ENCODE measurements at regions not wholly inside any gene's neighbourhood (a gene's known extent, or its start where the extent isn't known, plus 50 kb on each side); places are given as distances from the start of the nearest gene placed in this dataset.
A peak's percentile ranks its signal among the peaks of the same experiment; 100 is the strongest.

DNA sequence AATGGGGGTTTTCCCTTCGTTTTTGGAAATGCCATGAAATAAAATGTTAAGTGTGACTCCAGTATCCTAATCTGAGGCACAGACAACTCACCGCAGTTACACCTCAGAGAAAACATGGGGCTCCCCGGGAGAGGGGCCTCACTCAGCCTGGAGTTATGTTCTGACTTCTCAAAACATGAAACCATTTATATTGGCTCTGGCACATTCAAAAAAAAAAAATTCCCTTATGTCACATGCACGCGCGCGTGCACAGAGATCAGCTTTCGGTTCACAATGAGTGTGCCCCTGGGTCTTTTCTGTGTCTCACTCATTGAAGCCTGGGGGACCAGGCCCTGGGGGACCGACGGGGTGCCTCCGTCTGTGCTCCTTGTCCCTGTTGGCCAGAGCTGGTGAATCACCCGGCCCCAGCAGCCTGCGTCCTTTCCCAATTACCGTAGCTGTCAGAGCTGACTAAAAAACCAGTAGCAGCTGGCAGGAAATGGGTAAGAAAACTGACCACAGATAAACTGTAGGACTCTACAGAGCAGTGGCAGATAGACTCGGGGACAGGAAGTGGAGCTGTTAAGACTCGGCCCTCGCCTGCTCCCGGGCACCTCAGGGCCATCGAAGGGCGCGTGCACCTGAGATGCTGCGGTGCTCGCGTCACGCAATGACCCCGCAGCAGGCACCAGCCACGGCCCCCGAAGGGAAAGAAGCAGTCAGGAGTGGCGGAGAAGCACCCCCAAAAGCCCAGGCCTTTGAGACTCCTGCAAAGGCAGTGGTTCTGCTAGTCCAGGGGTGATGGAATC, 138.3 kb upstream of the ID2 start:
- DNase-seq, result peak; percentile 97

DNA sequence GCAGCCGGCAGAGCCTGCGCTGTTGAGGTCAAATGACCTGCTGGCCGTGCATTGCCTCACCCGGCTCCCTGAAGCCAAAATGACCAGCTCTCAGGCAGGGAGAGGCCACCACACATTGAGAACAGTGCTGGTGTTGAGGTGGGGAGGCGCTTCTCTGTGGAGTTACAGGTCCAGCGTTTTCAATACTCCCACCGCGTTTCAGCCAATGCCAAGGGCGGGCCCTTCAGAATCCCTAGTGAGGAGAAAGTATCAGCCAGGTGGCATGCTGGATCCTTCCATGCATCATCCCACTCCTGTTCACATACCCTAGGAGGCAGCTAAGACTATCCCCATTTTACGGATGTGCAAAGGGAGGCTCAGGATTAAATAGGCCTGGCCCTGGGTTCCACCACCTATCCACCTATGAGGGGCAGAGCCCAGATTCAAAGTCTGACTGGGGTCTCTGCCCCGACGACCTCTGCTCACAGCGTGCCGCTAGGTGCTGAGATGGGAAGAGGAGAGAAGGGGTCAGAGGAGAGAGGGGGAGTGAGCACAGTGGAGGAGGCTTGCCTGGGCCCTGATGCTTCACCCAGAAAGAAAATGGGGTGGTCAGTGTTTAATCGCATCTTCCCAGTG, 137.6 kb upstream of the ID2 start:
- no peak for DNase-seq

DNA sequence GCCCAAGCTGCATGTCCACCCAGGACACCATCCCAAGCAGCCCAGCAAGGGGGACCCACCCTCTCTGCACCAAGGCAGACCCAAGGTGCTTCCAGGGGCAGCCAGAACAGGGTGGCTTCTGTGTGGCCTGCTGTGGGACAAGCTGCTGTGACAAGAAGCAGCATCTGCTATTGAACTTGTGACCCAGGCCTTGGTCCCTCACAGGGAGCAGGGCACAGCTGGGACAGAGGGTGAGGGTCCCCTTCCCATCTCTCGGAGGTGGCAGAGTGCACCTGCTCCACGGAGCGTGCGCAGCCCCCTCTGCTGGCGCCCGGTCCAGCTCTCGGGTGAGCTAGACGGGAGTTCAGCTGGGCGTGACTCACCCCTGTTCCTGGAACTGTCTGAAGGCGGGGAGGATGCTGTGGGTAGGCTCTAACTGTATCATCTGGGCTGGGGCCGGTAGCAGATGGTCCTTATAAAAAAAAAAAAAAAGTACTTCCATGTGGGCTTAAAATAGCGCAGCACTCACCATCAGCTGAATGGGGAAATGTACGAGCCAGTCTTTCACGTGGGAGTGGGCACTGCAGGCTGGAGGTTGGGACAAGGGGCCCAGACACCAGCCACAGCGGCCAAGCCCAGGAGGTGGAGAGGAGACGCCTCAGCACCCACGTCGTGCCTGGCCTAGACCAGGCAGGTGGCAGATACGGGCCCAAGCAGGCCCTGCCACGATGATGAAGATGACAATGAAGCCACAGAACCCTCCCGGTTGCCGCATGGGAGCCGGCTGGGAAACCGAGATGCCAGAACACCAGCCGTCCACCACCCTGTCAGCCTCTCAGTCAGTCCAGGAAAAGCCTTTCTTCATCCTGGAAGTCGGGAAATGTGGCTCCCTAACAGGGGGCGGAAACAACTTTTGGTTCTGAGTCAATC, 136.8 kb upstream of the ID2 start:
- peak; percentile 93 for DNase-seq

DNA sequence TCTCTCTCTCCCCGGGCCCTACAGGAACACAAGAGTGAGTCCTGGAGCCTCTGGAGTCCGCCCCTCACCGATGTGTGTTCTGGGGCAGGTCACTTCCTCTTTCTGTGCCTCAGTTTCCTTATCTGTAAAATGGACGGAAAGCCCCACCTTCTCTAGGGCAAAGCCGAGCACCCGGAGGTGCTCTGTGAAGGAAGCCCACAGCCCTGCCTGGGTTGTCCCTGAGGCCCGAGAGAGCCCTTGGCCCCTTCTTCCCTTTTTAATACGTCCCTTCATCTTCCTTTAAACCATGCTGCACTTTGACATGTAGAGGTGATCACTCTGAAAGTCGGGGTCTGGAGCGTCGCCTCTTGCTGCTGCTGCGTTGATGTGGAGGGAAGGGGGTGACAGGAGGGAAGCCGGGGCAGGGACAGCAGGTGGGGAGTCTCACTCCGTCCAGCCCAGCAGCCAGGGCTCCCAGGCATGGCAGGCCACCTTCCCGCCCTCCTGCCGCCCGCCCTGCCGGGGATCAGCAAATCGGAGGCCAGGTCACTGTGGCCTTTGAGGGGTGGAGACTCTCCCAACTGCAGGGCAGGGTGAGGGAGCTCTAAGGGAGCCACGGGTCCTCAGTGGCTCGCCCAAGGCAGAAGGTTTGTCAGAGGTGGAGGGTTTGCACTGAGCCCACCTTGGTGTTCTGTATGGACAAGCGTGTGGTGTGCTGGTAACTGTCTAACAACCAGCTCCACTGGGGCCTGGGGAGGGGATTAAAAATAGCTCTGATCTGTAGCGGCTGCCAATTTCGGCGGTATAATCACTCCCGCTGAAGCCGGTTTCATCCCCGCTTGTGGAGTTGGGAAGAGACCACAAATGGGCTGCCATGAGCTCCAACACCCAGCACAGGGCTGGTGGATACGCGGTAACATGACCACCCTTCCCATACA, 135.9 kb upstream of the ID2 start:
- no peak for DNase-seq

- DNase-seq, result peak; percentile 32
These were observed 135.1 kb upstream of the ID2 start for GRCh38 chr2:8546612-8547283.

- no peak for DNase-seq
These were observed 134.4 kb upstream of the ID2 start for GRCh38 chr2:8547284-8548064.

- DNase-seq, result no peak
These were observed 133.7 kb upstream of the ID2 start for GRCh38 chr2:8548065-8548618.

GRCh38 chr2:8548619-8549150, 133.2 kb upstream of the ID2 start:
- DNase-seq, result no peak

DNA sequence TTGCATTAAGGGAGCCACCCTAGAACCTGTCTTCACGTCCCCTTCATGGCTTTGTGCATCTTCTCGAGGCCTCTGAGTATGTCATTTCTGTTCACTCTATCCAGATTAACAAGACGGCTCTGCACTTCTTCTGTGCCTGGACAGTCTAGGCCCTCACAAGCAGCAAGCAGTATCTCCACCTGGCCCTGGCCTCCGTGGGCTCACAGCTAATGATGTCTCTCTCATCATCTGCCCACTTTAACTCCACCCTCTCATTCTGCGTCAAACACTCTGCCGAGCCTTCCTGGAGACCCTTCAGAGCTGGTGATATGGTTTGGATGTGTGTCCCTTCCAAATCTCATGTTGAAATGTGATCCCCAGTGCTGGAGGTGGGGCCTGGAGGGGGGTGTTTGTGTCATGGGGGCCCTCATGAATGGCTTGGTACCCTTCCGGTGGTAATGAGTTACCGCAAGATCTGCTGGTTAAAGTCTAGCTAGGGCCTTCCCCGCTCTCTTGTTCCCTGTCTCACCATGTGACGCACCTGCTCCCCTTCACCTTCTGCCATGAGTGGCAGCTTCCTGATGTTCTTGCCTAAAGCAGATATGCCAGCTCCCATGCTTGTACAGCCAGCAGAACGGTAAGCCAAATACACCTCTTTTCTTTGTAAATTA, 132.5 kb upstream of the ID2 start:
- DNase-seq, result no peak

DNA sequence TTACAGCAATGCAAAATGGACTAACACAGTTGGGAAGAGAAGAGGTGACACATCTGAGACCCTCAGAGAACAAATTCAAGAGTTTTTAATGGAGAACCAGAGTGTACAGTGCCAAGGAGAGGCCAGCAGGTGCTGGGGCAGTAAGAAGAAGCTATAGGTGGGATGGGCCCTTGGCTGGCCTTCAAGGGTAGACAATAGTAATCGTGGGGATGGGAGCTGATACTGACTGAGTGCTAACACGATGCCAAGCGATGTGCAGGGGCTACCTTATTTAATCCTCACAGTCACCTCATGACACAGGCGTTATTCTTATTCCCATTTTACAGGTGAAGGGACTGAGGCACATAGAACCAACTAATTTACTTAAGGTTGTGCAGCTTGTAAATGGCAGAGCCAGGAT, 131.9 kb upstream of the ID2 start:
- no peak for DNase-seq

- DNase-seq, result no peak
These were observed 131.4 kb upstream of the ID2 start for GRCh38 chr2:8550481-8550880.

- DNase-seq, result no peak
These were observed 130.8 kb upstream of the ID2 start for GRCh38 chr2:8550937-8551621.

GRCh38 chr2:8551622-8552074, 130.2 kb upstream of the ID2 start:
- DNase-seq, result no peak

DNA sequence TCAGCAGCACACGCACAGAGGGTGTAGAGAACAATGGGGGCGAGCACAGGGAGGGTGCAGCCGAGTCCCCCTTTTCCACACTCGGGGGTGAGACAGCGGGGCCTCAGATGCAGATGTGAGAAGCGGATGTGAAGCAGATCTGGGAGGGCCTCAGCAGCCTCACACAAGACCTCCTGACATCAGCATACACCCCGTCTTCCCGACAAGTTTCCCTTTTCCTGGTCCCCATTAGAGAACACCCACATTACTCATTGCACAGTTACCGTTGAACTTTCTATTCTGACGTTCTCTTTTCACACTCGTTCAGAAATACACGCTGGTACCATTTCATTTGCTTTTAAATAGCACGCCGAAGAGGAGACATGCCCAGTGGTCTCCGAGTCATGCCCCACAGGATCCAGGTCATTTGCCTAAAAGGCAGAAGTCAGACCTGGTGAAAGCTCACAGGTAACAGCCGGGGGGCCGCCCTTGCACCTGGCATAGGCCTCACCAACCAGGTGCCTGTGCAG, 129.5 kb upstream of the ID2 start:
- DNase-seq, result no peak

GRCh38 chr2:8553643-8554042, 128.2 kb upstream of the ID2 start:
- no peak for DNase-seq

GRCh38 chr2:8554296-8554806, 127.5 kb upstream of the ID2 start:
- no peak for DNase-seq

DNA sequence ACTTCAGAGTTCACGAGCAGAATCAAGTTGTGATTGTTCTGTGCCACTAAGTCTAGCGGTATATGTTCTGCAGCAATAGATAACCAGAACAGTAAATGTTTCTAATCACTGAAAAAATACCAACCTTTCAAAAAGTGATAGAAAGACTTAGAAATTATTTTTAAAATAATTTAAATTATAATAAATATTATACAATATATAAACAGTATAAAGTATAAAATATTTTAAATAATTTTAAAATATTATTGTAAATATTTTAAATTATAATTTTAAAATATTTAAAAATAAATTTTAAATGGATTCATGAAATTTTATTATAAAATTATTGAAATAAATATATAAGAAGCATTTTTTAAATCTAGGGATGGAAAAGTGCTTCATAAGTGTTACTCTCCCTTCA, 126.3 kb upstream of the ID2 start:
- DNase-seq, result no peak

- no peak for DNase-seq
These were observed 123.8 kb upstream of the ID2 start for GRCh38 chr2:8558096-8558495.

DNA sequence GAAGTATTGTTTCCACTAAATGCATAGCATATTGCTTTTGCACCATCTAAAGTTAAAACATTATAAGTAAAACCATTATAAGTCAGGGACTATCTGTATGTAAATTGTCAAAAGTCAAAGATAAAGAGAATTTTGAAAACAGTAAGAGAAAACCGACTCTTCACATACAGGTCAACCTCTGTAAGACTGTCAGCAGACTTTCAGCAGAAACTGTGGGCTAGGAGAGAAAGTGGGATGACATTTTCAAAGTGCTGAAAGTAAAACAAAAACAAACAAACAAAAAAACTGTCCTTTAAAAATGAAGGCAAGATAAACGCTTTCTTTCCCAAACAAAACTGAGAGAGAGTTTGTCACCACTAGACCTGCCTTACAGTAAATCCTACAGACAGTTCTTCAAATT, 122.9 kb upstream of the ID2 start:
- DNase-seq, result no peak
